Sigmoid colon (tissue), 4 donors: ENCODE measurements at regions not wholly inside any gene's neighbourhood (a gene's known extent, or its start where the extent isn't known, plus 50 kb on each side); places are given as distances from the start of the nearest gene placed in this dataset.

ENCODE experiments used
- POLR2AphosphoS5 ChIP-seq, 4 donors: sonication (generic); formaldehyde crosslinking; IDR thresholded peaks; one replicate each; pipeline ENCODE4 v1.6.1; 2017; ENCODE audit warnings: antibody characterized with exemption in 4 of 4
- TF ChIP-seq, protein P1 (sequence below), 4 experiments: fragments of 450-650 bp in 3 of 4; fragments of 200-600 bp in 1 of 4; IDR thresholded peaks; one replicate each; pipeline ENCODE4 v1.5.1; 2016 to 2019; ENCODE audit warnings: antibody characterized with exemption in 4 of 4, mild to moderate bottlenecking in 3 of 4, moderate library complexity in 2 of 4

DNA sequence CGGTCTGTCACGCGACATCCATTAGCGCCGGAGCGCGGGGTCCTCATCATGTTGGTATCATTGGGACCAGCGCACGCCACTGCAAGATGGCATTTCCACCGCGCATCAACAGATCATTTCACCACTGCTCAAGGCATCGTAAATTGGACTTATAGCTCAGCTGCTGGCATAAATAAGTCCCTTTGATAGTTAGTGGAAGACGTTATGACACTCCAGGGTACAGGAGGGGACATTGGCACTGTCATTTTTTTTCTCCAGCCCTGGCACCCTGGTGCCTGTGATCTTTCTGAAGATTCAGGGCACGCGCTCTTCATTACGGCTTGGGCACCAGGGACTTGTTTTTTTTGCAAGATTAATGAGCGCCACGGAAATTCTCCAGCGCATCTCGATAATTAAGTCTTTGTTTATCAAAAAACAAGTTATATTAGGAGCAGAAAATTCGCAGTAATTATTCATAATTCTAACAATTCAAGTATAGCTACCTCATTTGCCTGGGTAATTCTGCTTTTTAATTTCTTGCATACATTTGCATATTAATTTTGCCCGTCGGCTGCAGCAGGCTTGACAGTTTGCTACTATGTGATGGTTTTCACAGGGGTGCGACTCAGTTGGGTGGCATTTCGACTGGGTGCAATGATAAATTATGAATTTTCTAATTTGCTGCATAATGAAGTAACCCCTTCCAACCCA is 167.7 kb downstream of the VRK1 start:
- TF ChIP-seq POLR2AphosphoS5 (IDR thresholded peaks at IDR 0.05), result no peak
- TF ChIP-seq, protein P1, sequence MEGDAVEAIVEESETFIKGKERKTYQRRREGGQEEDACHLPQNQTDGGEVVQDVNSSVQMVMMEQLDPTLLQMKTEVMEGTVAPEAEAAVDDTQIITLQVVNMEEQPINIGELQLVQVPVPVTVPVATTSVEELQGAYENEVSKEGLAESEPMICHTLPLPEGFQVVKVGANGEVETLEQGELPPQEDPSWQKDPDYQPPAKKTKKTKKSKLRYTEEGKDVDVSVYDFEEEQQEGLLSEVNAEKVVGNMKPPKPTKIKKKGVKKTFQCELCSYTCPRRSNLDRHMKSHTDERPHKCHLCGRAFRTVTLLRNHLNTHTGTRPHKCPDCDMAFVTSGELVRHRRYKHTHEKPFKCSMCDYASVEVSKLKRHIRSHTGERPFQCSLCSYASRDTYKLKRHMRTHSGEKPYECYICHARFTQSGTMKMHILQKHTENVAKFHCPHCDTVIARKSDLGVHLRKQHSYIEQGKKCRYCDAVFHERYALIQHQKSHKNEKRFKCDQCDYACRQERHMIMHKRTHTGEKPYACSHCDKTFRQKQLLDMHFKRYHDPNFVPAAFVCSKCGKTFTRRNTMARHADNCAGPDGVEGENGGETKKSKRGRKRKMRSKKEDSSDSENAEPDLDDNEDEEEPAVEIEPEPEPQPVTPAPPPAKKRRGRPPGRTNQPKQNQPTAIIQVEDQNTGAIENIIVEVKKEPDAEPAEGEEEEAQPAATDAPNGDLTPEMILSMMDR (IDR thresholded peaks at IDR 0.05), result no peak
